ENCODE measurements at regions not wholly inside any gene's neighbourhood (a gene's known extent, or its start where the extent isn't known, plus 50 kb on each side); places are given as distances from the start of the nearest gene placed in this dataset.

- no peak overlapping the region for H3K4me3 ChIP-seq (ENCODE audit: low read depth, low read length)
- no peak for DNase-seq (ENCODE audit: low read depth)
- no peak for TF ChIP-seq CTCF (conservative IDR thresholded peaks at IDR 0.05; ENCODE audit: low read depth, low read length)
Measured at GRCh38 chr14:98226411-98226810, 1045.6 kb downstream of the BCL11B start.

GRCh38 chr14:98227000-98227726, 1044.8 kb downstream of the BCL11B start:
- DNase-seq (ENCODE audit: low read depth): no peak
- no peak overlapping the region for H3K4me3 ChIP-seq (ENCODE audit: low read depth, low read length)
- no peak for TF ChIP-seq CTCF (conservative IDR thresholded peaks at IDR 0.05; ENCODE audit: low read depth, low read length)

- no peak for TF ChIP-seq CTCF (conservative IDR thresholded peaks at IDR 0.05; ENCODE audit: low read depth, low read length)
- DNase-seq (ENCODE audit: low read depth): no peak
- H3K4me3 ChIP-seq (ENCODE audit: low read depth, low read length): no peak overlapping the region
Measured at GRCh38 chr14:98227727-98228111, 1044.3 kb downstream of the BCL11B start.

GRCh38 chr14:98229656-98230366, 1042.2 kb downstream of the BCL11B start:
- DNase-seq (ENCODE audit: low read depth): no peak
- no peak overlapping the region for H3K4me3 ChIP-seq (ENCODE audit: low read depth, low read length)
- TF ChIP-seq CTCF (conservative IDR thresholded peaks at IDR 0.05; ENCODE audit: low read depth, low read length): no peak

GRCh38 chr14:98230411-98230810, 1041.6 kb downstream of the BCL11B start:
- TF ChIP-seq CTCF (conservative IDR thresholded peaks at IDR 0.05; ENCODE audit: low read depth, low read length): no peak
- no peak for DNase-seq (ENCODE audit: low read depth)
- no peak overlapping the region for H3K4me3 ChIP-seq (ENCODE audit: low read depth, low read length)

- DNase-seq (ENCODE audit: low read depth): no peak
- TF ChIP-seq CTCF (conservative IDR thresholded peaks at IDR 0.05; ENCODE audit: low read depth, low read length): no peak
Measured at GRCh38 chr14:98231210-98231609, 1040.8 kb downstream of the BCL11B start.

GRCh38 chr14:98233656-98234055, 1038.3 kb downstream of the BCL11B start:
- no peak for TF ChIP-seq CTCF (conservative IDR thresholded peaks at IDR 0.05; ENCODE audit: low read depth, low read length)
- no peak overlapping the region for H3K4me3 ChIP-seq (ENCODE audit: low read depth, low read length)
- no peak for DNase-seq (ENCODE audit: low read depth)

More at GRCh38 chr14:98231210-98231609, 1040.8 kb downstream of the BCL11B start:
- H3K4me3 ChIP-seq (ENCODE audit: low read depth, low read length): no peak overlapping the region

Data from epithelial cell of proximal tubule (primary cell).